OCI-LY3 (cell line): ENCODE measurements at regions not wholly inside any gene's neighbourhood (a gene's known extent, or its start where the extent isn't known, plus 50 kb on each side); places are given as distances from the start of the nearest gene placed in this dataset.

Experiments used
- EZH2phosphoT487 ChIP-seq: fragments of 200-600 bp; shearing (Covaris generic); IDR thresholded peaks from 2 replicates; pipeline ENCODE4 v1.6.1; 2018; ENCODE audit warnings: antibody characterized with exemption, mixed run types, low read depth
- TF ChIP-seq, protein P1 (sequence below): fragments of 200-600, 300-600 bp; sonication (generic); IDR thresholded peaks from 2 replicates; pipeline ENCODE4 v1.5.1; 2014; ENCODE audit warnings: antibody characterized with exemption, low read length, low read depth

DNA sequence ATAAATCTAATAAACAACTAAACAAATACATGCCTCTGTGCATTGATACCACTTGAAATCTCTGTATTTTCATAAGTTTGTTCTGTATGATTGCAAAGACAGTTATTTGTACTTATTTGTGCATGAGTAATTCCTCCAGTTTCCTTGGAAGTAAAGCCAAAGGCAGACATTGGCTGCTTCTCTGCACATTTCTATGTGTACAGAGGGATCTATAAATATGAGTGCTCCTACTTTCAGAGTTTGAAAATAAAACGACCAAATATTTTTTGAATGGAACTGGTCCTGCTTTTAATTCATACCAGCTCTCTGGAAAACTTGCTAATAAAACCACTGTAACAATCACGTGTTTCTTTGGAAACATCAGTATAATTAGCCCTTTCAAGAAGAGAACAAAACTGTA, 306.5 kb downstream of the MAN2A1 start:
- TF ChIP-seq, protein P1, sequence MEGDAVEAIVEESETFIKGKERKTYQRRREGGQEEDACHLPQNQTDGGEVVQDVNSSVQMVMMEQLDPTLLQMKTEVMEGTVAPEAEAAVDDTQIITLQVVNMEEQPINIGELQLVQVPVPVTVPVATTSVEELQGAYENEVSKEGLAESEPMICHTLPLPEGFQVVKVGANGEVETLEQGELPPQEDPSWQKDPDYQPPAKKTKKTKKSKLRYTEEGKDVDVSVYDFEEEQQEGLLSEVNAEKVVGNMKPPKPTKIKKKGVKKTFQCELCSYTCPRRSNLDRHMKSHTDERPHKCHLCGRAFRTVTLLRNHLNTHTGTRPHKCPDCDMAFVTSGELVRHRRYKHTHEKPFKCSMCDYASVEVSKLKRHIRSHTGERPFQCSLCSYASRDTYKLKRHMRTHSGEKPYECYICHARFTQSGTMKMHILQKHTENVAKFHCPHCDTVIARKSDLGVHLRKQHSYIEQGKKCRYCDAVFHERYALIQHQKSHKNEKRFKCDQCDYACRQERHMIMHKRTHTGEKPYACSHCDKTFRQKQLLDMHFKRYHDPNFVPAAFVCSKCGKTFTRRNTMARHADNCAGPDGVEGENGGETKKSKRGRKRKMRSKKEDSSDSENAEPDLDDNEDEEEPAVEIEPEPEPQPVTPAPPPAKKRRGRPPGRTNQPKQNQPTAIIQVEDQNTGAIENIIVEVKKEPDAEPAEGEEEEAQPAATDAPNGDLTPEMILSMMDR: no peak
- TF ChIP-seq EZH2phosphoT487: no peak
